ENCODE measurements at regions not wholly inside any gene's neighbourhood (a gene's known extent, or its start where the extent isn't known, plus 50 kb on each side); places are given as distances from the start of the nearest gene placed in this dataset.

DNA sequence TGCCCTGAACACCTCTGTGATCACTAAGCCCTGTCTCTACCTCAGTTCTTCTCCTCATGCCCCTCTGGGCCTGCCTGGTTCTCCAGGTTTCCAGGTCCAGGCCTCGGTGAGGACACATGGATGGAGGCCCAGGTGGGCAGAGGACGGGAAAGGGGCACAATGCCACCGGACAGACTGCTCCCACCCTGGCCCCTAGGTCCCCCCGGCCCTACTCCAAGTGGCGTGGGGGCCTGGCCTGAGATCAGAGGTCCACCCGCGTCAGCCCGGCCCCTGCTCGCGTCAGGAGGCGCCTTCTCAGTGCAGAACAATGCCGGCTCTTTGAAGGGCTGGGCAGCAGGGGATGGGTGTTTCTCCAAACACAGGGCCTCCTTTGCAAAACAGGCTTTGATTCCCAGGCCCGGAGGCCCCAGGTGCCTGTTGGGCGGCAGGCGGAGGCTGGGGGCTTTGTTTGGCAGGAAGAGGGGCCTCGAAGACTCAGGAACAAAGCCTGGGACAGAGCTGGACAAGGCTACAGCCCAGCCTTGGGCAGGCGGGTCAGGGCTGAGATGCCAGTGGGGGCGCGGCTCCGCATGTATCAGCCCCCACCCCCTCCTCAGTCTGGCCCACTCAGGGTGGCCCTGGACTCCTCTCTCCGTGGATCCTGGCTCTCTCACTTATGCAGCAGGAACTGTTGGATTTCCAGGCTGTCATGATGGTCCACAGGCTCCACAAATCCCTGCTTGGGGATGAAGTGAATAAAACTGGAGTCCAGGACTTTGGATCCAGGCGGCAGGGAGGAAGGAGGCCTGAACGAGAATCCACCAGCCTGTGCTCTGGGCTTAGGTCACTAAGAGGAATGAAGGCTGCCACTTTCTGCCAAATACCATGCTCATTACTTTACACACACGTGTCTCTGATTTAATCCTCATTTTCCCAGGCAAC lies 77.4 kb upstream of the SLC2A1 start (continued):
- TF ChIP-seq, protein P1, sequence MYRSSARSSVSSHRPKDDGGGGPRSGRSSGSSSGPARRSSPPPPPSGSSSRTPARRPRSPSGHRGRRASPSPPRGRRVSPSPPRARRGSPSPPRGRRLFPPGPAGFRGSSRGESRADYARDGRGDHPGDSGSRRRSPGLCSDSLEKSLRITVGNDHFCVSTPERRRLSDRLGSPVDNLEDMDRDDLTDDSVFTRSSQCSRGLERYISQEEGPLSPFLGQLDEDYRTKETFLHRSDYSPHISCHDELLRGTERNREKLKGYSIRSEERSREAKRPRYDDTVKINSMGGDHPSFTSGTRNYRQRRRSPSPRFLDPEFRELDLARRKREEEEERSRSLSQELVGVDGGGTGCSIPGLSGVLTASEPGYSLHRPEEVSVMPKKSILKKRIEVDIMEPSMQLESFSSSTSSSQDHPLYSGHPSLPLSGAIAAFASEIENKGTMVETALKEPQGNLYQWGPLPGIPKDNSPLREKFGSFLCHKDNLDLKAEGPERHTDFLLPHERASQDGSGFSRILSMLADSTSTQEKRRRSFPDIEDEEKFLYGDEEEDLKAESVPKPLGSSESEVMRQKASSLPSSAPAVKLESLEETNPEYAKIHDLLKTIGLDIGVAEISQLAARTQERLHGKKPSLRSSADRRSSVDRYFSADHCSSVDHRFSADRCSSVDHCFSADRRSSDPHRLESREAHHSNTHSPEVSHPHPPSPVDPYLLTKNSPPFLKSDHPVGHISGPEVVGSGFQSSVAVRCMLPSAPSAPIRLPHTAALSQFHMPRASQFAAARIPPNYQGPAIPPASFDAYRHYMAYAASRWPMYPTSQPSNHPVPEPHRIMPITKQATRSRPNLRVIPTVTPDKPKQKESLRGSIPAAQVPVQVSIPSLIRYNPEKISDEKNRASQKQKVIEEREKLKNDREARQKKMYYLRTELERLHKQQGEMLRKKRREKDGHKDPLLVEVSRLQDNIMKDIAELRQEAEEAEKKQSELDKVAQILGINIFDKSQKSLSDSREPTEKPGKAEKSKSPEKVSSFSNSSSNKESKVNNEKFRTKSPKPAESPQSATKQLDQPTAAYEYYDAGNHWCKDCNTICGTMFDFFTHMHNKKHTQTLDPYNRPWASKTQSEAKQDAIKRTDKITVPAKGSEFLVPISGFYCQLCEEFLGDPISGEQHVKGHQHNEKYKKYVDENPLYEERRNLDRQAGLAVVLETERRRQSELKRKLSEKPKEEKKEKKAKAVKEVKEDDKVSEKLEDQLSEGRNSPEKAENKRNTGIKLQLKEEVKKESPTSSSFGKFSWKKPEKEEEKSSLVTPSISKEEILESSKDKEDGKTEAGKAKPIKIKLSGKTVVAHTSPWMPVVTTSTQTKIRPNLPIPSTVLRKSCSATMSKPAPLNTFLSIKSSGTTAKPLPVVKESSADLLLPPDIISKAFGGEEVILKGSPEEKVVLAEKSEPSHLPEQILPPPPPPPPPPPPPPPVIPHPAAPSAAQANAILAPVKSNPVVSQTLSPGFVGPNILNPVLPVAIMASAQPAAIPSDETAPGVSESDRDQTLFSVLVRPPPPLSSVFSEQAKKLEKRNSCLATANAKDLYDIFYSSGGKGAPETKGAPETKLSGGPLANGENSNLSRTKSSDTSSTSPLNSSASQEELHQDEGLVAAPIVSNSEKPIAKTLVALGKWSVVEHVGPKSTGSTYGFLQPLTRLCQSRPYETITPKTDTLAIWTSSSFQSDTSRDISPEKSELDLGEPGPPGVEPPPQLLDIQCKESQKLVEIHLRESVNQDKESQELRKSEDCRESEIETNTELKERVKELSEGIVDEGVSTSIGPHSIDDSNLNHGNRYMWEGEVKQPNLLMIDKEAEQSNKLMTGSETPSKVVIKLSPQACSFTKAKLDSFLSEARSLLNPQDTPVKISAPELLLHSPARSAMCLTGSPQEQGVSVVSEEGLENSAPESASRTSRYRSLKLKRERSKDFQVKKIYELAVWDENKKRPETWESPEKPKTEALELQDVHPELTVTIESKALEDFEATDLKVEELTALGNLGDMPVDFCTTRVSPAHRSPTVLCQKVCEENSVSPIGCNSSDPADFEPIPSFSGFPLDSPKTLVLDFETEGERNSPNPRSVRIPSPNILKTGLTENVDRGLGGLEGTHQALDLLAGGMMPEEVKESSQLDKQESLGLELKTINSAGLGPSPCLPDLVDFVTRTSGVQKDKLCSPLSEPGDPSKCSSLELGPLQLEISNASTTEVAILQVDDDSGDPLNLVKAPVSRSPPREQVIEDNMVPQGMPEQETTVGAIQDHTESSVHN (CRISPR knock-in tag; IDR thresholded peaks at IDR 0.05): no peak
- TF ChIP-seq, protein P2, sequence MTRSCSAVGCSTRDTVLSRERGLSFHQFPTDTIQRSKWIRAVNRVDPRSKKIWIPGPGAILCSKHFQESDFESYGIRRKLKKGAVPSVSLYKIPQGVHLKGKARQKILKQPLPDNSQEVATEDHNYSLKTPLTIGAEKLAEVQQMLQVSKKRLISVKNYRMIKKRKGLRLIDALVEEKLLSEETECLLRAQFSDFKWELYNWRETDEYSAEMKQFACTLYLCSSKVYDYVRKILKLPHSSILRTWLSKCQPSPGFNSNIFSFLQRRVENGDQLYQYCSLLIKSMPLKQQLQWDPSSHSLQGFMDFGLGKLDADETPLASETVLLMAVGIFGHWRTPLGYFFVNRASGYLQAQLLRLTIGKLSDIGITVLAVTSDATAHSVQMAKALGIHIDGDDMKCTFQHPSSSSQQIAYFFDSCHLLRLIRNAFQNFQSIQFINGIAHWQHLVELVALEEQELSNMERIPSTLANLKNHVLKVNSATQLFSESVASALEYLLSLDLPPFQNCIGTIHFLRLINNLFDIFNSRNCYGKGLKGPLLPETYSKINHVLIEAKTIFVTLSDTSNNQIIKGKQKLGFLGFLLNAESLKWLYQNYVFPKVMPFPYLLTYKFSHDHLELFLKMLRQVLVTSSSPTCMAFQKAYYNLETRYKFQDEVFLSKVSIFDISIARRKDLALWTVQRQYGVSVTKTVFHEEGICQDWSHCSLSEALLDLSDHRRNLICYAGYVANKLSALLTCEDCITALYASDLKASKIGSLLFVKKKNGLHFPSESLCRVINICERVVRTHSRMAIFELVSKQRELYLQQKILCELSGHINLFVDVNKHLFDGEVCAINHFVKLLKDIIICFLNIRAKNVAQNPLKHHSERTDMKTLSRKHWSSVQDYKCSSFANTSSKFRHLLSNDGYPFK (CRISPR knock-in tag; IDR thresholded peaks at IDR 0.05; ENCODE audit: borderline replicate concordance): no peak
- TF ChIP-seq ZNF383 (CRISPR knock-in tag; IDR thresholded peaks at IDR 0.05; ENCODE audit: borderline replicate concordance) (no peak; the same call in 1 of the 2 replicates), ZNF510 (CRISPR knock-in tag; IDR thresholded peaks at IDR 0.05; ENCODE audit: low read depth) (no peak), ZNF691 (CRISPR knock-in tag; IDR thresholded peaks at IDR 0.05; ENCODE audit: borderline replicate concordance, low read depth) (peak; percentile 46; the same call in 1 of the 2 replicates), ZNF572 (CRISPR knock-in tag; IDR thresholded peaks at IDR 0.05) (no peak), YEATS2 (CRISPR knock-in tag; IDR thresholded peaks at IDR 0.05; ENCODE audit: borderline replicate concordance) (no peak; the same call in 1 of the 2 replicates), ZNF335 (CRISPR knock-in tag; IDR thresholded peaks at IDR 0.05) (peak; percentile 52; the same call in 1 of the 2 replicates)
- TF ChIP-seq, protein P3, sequence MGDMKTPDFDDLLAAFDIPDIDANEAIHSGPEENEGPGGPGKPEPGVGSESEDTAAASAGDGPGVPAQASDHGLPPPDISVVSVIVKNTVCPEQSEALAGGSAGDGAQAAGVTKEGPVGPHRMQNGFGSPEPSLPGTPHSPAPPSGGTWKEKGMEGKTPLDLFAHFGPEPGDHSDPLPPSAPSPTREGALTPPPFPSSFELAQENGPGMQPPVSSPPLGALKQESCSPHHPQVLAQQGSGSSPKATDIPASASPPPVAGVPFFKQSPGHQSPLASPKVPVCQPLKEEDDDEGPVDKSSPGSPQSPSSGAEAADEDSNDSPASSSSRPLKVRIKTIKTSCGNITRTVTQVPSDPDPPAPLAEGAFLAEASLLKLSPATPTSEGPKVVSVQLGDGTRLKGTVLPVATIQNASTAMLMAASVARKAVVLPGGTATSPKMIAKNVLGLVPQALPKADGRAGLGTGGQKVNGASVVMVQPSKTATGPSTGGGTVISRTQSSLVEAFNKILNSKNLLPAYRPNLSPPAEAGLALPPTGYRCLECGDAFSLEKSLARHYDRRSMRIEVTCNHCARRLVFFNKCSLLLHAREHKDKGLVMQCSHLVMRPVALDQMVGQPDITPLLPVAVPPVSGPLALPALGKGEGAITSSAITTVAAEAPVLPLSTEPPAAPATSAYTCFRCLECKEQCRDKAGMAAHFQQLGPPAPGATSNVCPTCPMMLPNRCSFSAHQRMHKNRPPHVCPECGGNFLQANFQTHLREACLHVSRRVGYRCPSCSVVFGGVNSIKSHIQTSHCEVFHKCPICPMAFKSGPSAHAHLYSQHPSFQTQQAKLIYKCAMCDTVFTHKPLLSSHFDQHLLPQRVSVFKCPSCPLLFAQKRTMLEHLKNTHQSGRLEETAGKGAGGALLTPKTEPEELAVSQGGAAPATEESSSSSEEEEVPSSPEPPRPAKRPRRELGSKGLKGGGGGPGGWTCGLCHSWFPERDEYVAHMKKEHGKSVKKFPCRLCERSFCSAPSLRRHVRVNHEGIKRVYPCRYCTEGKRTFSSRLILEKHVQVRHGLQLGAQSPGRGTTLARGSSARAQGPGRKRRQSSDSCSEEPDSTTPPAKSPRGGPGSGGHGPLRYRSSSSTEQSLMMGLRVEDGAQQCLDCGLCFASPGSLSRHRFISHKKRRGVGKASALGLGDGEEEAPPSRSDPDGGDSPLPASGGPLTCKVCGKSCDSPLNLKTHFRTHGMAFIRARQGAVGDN (CRISPR knock-in tag; IDR thresholded peaks at IDR 0.05): peak; percentile 98

All from HepG2 (cell line).